ENCODE measurements at regions not wholly inside any gene's neighbourhood (a gene's known extent, or its start where the extent isn't known, plus 50 kb on each side); places are given as distances from the start of the nearest gene placed in this dataset.
A peak's percentile ranks its signal among the peaks of the same experiment; 100 is the strongest.

GRCh38 chr7:17131983-17132655 is 166.3 kb upstream of the AHR start:
- POLR2A ChIA-PET = interaction anchor here (0.7 to 3.5 kb wide), 8 partner anchors 9 to 166 kb away, joined by 3 to 25 read pairs (median 4); partner anchors contain the start of gene AHR
- TSS peak; percentile 60 for BruUV-seq (replicated peaks)
- in situ Hi-C loops (cut with HindIII; ENCODE audit: extremely low pct_ligation_motif_present, low pct_unique_long_range_greater_than_20kb) = no loop called here
- 0 out of 2 replicates have a peak, but pooled peaks have one; percentile 18 for TF ChIP-seq ZNF580 (CRISPR knock-in tag; IDR thresholded peaks at IDR 0.05; ENCODE audit: borderline replicate concordance, low read depth)
- TF ChIP-seq ZNF589 (CRISPR knock-in tag; conservative IDR thresholded peaks at IDR 0.05) = no peak
- peak; percentile 8; the same call in 1 of the 2 replicates for TF ChIP-seq NCOA2 (CRISPR knock-in tag; IDR thresholded peaks at IDR 0.05)
- TF ChIP-seq ZBTB7A (CRISPR knock-in tag; IDR thresholded peaks at IDR 0.05) = no peak
- no peak for TF ChIP-seq ZFP36L2 (CRISPR knock-in tag; IDR thresholded peaks at IDR 0.05)
- TF ChIP-seq ZNF619 (CRISPR knock-in tag; IDR thresholded peaks at IDR 0.05) = no peak
- no peak for TF ChIP-seq NR2F6 (IDR thresholded peaks at IDR 0.05)
- TF ChIP-seq NR2F6 (CRISPR knock-in tag; IDR thresholded peaks at IDR 0.05) = 0 out of 2 replicates have a peak, but pooled peaks have one; percentile 31
- TF ChIP-seq PRPF4 (IDR thresholded peaks at IDR 0.05; ENCODE audit: low read depth, low read length, poor library complexity, severe bottlenecking) = peak; percentile 83
- 0 out of 2 replicates have a peak, but pooled peaks have one; percentile 16 for TF ChIP-seq CEBPG (CRISPR knock-in tag; IDR thresholded peaks at IDR 0.05)
- no peak for TF ChIP-seq TRIM24 (CRISPR knock-in tag; IDR thresholded peaks at IDR 0.05)
- TF ChIP-seq ZNF644 (CRISPR knock-in tag; IDR thresholded peaks at IDR 0.05; ENCODE audit: low read depth) = peak; percentile 57; the same call in 1 of the 2 replicates
- TF ChIP-seq ZBTB38 (CRISPR knock-in tag; IDR thresholded peaks at IDR 0.05) = peak; percentile 98
- TF ChIP-seq SOX5 (CRISPR knock-in tag; IDR thresholded peaks at IDR 0.05; ENCODE audit: borderline replicate concordance) = peak; percentile 44; the same call in 1 of the 2 replicates
- TF ChIP-seq AHDC1 (CRISPR knock-in tag; IDR thresholded peaks at IDR 0.05; ENCODE audit: borderline replicate concordance) = peak; percentile 46; the same call in 1 of the 2 replicates
- peak; percentile 93 for TF ChIP-seq HOMEZ (CRISPR knock-in tag; IDR thresholded peaks at IDR 0.05; ENCODE audit: low read depth)

More at GRCh38 chr7:17131983-17132655, 166.3 kb upstream of the AHR start:
- DNase-seq (ENCODE audit: low spot score) = peak; percentile 54
- no peak for FAIRE-seq
- H3K4me2 ChIP-seq (ENCODE audit: low read depth, low read length) = peak overlapping the region; percentile 62
- peak overlapping the region; percentile 46 for H3K9ac ChIP-seq (ENCODE audit: insufficient read depth, low read depth, low read length)
- no peaks in the 10 kb centered on the region for H3K9me3 ChIP-seq (ENCODE audit: low read length)
- H3K4me1 ChIP-seq (ENCODE audit: insufficient read depth, low read length) = peaks cover 77% of the 10 kb centered on the region
- intact Hi-C loops (cut with micrococcal nuclease; ENCODE audit: unreplicated experiment) = loop anchor here (2.0 to 5.0 kb wide), 4 partner anchors 35 to 169 kb away; no protein-coding TSS in a partner anchor
- H3K79me2 ChIP-seq (ENCODE audit: insufficient read depth, low read length) = peaks cover 19% of the 10 kb centered on the region
- 90% methylated on average over 6 of the region's 6 CpGs for WGBS (ENCODE audit: low lambda C conversion rate)
- H3K27ac ChIP-seq (ENCODE audit: extremely low read length, insufficient read depth, low read length) = peak overlapping the region; percentile 86
- H3K36me3 ChIP-seq (replicated peaks in 1 of 2; ENCODE audit: control insufficient read depth in 1 of 2, insufficient read depth in 2 of 2, low read length in 2 of 2) = no peaks in the 10 kb centered on the region
- ATAC-seq = peak; percentile 76
- H2AFZ ChIP-seq (ENCODE audit: low read length) = no peak overlapping the region
- CTCF ChIA-PET (ENCODE audit: low intra/inter-chr PET ratio, low total read pairs) = no interaction called here
- H4K20me1 ChIP-seq (ENCODE audit: insufficient read depth, low read length) = no peaks in the 10 kb centered on the region
- peak overlapping the region in 1 of 3 experiments; percentile 18; a peak in 1 of 6 replicates for H3K4me3 ChIP-seq (replicated peaks in 1 of 3; ENCODE audit: insufficient read depth in 1 of 3, low read depth in 2 of 3, low read length in 3 of 3)
- no peaks in the 10 kb centered on the region for H3K27me3 ChIP-seq (ENCODE audit: control insufficient read depth in 1 of 2, insufficient read depth in 2 of 2, low read length in 2 of 2)

All from HepG2 (cell line).